HL-60/S4 treated with phorbol 12-myristate 13-acetate at 8.2 ng/mL for 4 days and 3 days (cell line): ENCODE measurements at regions not wholly inside any gene's neighbourhood (a gene's known extent, or its start where the extent isn't known, plus 50 kb on each side); places are given as distances from the start of the nearest gene placed in this dataset.

Source experiments
- in situ Hi-C: fragments of 300-500 bp; cut with MboI; formaldehyde crosslinking; loops from 2 replicates; pipeline ENCODE4 v1.15.0; 2022; ENCODE audit warnings: low sequenced_read_pairs

- in situ Hi-C loops, result no loop called here
Observed at GRCh38 chr5:18987101-18987500, 1000.9 kb downstream of the CDH18 start.

- in situ Hi-C loops, result no loop called here
Observed at GRCh38 chr5:18990852-18991251, 997.1 kb downstream of the CDH18 start.

GRCh38 chr5:18992264-18992663 is 995.7 kb downstream of the CDH18 start:
- in situ Hi-C loops, result no loop called here

GRCh38 chr5:18999478-18999877 is 988.5 kb downstream of the CDH18 start:
- in situ Hi-C loops, result no loop called here

GRCh38 chr5:19001054-19001453 is 986.9 kb downstream of the CDH18 start:
- in situ Hi-C loops, result no loop called here

DNA sequence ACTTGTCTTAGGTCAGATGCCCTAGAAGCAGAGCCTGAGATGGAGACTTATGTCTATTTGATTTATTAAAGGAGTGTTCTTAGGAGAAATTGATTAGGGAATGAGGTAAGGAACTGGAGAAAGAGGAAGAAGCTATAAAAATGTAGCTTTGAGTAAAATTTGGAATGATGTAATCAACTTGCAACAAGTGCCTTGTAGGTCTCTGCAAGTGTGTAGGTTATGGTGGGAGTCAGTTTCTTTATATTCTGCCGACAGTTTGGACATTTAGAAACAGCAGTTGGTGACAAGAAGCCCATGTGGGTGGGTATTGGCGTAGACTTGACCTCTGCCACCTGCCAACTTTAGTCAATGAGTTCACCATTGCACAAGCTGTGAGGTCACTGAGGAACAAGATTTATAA is 986.5 kb downstream of the CDH18 start:
- in situ Hi-C loops, result no loop called here

GRCh38 chr5:19002111-19002510 is 985.9 kb downstream of the CDH18 start:
- in situ Hi-C loops, result no loop called here

GRCh38 chr5:19018822-19019221 is 969.2 kb downstream of the CDH18 start:
- in situ Hi-C loops, result no loop called here

- in situ Hi-C loops, result no loop called here
Observed at GRCh38 chr5:19031491-19031890, 956.5 kb downstream of the CDH18 start.

DNA sequence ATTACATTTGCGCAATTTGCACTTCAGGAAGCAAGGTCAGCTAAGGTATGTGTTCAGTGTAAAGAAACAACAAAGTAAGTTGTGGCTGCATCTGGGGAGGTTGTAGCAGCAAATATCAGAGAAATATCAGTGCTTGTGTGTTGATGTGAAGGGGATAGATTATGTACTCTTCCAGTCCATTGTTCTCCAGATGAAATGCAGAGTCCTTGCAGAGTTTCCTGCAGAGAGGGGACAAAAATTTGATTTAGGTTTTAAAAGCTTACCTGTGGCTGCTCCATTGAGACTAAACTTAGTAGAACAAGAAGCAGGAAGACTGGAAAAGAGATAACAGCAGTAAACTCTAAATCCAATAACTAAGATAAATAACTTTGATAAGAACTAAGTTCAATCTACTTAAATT is 952.2 kb downstream of the CDH18 start:
- in situ Hi-C loops, result no loop called here

GRCh38 chr5:19042106-19042505 is 945.9 kb downstream of the CDH18 start:
- in situ Hi-C loops, result no loop called here

DNA sequence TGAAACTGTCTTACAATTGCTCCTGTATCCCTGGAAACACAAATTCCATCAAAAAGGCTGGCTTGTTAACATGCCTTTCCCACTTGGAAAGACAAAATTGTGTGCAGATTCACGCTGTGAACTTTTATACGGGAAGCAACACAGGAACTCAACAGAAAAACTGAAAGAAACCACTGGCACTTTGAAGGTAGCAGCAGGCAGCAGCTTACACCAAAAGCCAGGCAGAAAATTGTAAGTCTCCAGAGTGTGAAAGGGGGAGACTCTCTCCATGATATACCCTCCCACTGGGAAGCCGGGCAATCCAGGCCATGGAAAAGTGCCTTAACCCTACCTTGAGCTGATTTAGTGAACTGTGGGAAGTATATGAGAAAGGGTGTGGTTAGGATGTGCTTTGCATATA is 943.7 kb downstream of the CDH18 start:
- in situ Hi-C loops, result no loop called here

DNA sequence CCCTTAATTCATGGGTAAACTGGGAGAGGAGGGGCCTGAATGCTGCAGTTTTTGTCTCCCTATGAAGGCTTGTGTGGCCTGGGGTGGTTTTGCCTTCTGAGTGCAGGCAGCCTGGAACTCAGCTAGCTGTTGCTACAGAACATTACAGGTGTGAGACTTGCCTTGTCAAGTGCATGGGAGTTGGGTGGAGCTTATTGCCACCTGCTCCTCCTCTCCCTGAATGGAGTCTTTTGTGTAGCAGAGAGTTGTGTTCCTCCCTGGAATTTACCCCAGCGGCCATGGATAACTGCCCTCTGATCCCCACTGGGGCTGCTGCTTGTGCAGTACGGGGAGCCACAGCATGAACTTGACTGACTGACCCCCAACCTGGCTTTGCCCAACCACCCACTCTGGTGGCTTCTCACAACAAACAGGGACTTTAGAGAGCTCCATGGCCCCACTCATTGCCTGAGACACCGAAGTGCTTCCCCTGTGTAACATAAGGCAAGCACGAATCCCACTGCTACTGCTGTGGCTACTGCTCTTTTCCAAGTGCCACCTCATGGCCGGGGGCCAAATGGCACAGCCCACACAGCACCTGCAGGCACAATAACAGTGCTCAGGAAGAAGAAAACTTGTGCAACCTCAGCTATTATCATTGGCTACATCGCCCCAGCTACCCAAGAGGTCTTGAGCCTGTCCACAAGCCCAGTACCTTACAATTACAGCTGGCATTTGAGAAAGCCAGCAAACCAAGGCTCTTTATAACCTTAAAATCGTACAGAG is 942.9 kb downstream of the CDH18 start:
- in situ Hi-C loops, result no loop called here

DNA sequence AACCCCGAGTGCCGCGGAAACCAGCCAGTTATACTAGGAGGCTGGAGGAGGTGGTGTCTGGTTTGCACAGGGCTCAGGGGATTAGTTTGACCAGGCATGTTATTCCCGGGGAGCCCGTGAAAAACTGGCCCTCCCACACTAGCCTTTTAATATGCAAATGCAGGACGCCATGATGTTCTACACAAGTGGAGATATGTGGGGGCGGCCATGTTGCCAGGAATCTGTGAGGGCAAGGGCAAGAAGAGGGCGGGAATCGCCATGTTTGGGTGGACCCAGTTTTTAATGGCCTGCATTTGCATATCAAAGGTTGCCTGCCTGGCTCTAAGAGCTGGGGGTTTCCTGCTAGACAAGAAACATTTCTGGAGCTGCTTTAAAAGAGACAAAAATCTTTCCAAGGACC is 940.7 kb downstream of the CDH18 start:
- in situ Hi-C loops, result no loop called here

- in situ Hi-C loops, result no loop called here
Observed at GRCh38 chr5:19048726-19049125, 939.3 kb downstream of the CDH18 start.

DNA sequence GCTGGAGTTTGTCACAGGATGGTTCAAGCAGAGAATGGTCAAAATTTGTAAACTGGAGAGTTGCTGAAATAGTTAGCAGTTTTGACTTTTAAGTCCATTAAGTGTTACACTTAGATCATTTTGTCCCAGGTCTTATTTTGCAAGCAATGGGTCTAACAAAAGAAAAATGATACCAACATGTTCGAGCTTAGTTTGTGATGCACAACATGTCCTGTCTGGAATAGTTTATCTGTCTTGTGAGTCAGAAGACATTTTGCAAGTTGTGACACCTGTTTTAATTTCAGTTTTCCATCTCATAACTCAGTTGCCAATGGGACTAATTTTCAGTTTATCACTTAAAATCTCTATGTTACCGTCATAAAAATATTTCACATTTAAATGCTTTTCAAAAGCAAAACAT is 929.8 kb downstream of the CDH18 start:
- in situ Hi-C loops, result no loop called here

- in situ Hi-C loops, result no loop called here
Observed at GRCh38 chr5:19064094-19064493, 923.9 kb downstream of the CDH18 start.

DNA sequence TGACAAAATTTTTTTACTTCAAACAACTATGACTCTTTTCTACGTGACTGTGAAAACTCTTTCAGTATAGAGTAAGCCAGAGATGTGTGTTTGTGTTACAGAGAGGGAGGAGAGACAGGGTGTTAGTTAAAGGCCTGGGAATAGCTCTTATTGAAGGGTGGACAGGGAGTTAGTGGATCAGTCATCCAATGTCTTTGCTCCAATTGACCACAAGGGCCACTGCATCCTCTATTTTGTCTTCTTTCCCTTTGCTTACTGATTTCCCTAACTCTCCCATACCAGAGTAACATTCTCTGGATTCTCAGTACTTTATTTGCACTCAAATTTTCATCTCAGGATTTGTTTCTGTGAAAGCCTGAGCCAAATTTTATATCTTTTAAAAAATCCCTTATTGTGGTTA is 920.3 kb downstream of the CDH18 start:
- in situ Hi-C loops, result no loop called here

DNA sequence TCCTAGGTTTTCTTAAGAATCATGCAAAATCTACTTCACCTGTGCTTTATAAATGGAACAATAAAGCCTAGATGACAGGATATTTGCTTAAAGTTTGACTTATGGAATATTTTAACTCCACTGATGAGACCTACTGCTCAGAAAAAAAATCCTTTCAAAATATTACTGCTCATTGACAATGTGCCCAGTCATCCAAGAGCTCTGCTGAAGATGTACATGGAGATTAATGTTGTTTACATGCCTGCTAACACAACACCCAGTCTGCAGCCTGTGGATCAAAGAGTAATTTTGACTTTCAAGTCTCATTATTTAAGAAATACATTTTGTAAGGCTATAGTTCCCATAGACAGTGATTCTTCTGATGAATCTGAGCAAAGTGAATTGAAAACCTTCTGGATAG is 889.6 kb downstream of the CDH18 start:
- in situ Hi-C loops, result no loop called here

GRCh38 chr5:19099195-19099594 is 888.8 kb downstream of the CDH18 start:
- in situ Hi-C loops, result no loop called here

DNA sequence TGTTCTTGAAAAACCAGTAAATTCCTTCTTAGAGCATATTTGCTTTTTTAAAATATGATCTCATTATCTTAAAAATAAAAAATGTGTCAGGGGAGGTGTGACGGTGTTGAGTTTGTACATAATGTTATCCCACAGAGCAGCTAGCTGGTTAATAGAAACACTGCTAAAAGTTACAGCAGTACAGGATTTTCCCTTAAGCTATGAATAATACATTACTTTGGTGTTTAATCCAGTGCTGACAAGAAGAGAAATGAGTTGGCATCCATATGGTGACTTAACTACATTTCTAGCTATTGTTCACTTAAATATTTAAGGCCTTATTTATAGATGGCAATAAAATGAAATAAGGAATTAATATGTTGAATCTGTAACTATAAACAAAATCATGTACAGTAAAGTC is 883.1 kb downstream of the CDH18 start:
- in situ Hi-C loops, result no loop called here

DNA sequence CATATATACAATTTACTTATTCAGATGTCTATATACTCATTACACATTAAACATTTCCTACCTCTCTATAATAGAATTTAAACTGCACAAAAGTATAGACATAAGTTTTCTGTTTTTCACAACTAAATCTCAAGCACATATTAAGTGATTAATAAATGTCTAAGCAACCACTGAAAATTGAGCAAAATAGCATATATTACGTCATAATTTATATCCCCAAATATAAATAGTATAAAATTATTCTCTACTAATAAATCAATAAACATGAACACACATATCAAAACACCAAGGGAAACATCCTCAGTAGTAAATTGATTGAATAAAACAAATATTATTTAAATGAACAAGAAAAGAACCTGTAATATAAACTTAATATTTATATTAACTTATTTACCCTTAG is 865.1 kb downstream of the CDH18 start:
- in situ Hi-C loops, result no loop called here
